ENCODE measurements at regions not wholly inside any gene's neighbourhood (a gene's known extent, or its start where the extent isn't known, plus 50 kb on each side); places are given as distances from the start of the nearest gene placed in this dataset.
"Not testable (repeated sequence)": the region's sequence is repeated elsewhere in the genome, so short reads cannot be mapped to it uniquely, and the experiment has no call there.

GRCh38 chr12:87001102-87001501 is 744.9 kb upstream of the MGAT4C start:
- BruUV-seq (replicated peaks) = no TSS peak
- Mint-ChIP-seq H3K4me1 (ENCODE audit: insufficient read depth, unreplicated experiment) (no peaks in the 10 kb centered on the region), H3K27me3 (ENCODE audit: insufficient read depth, unreplicated experiment) (no peaks in the 10 kb centered on the region), H3K36me3 (ENCODE audit: insufficient read depth, unreplicated experiment) (no peaks in the 10 kb centered on the region), H3K27ac (ENCODE audit: low read depth, unreplicated experiment) (no peak overlapping the region), H3K4me3 (ENCODE audit: unreplicated experiment) (no peak overlapping the region), H3K9me3 (ENCODE audit: unreplicated experiment) (peaks cover 18% of the 10 kb centered on the region)
- POLR2A ChIA-PET = no interaction called here
- CTCF ChIA-PET = no interaction called here
- no peak for DNase-seq (ENCODE audit: unreplicated experiment)
- no peak for TF ChIP-seq CTCF (IDR thresholded peaks at IDR 0.05; ENCODE audit: unreplicated experiment)
- intact Hi-C loops (cut with micrococcal nuclease) = no loop called here

DNA sequence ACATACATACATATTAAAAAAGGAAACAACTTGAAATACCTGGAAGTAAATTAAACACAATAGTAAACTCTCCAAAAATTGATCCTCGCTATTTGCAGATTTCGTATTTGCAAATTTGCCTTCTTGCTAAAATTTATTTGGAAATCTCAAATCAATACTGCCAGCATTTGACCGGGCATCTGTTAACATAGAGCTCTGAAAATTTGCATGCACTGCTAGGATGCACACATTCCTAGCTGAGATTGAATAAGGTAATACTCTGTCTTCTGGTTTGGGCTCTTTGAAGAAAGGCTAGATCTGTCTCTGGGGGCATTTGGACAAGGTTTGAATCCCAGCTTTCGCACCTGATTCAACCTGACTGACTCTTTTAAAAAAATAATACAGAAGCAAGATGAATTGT is 729.1 kb upstream of the MGAT4C start:
- Mint-ChIP-seq H3K4me1 (ENCODE audit: insufficient read depth, unreplicated experiment) (no peaks in the 10 kb centered on the region), H3K4me3 (ENCODE audit: unreplicated experiment) (no peak overlapping the region), H3K36me3 (ENCODE audit: insufficient read depth, unreplicated experiment) (peaks cover 6% of the 10 kb centered on the region), H3K9me3 (ENCODE audit: unreplicated experiment) (no peaks in the 10 kb centered on the region), H3K27ac (ENCODE audit: low read depth, unreplicated experiment) (no peak overlapping the region), H3K27me3 (ENCODE audit: insufficient read depth, unreplicated experiment) (no peaks in the 10 kb centered on the region)
- BruUV-seq (replicated peaks) = no TSS peak
- no peak for TF ChIP-seq CTCF (IDR thresholded peaks at IDR 0.05; ENCODE audit: unreplicated experiment)
- intact Hi-C loops (cut with micrococcal nuclease) = no loop called here
- no peak for DNase-seq (ENCODE audit: unreplicated experiment)
- ChIA-PET CTCF (no interaction called here), POLR2A (no interaction called here)

- CTCF ChIA-PET = interaction anchor here (0.7 to 1.7 kb wide), 2 partner anchors 10 to 511 kb away, joined by 3 to 4 read pairs; no protein-coding TSS in a partner anchor
- H3K4me1 Mint-ChIP-seq (ENCODE audit: insufficient read depth, unreplicated experiment); POLR2A ChIA-PET: not testable (repeated sequence)
These were observed 714.4 kb upstream of the MGAT4C start for GRCh38 chr12:86970595-86970994.

GRCh38 chr12:86959766-86960458 is 703.7 kb upstream of the MGAT4C start:
- no peak overlapping the region for H3K27ac Mint-ChIP-seq (ENCODE audit: low read depth, unreplicated experiment)
- peaks cover 5% of the 10 kb centered on the region for H3K9me3 Mint-ChIP-seq (ENCODE audit: unreplicated experiment)
- BruUV-seq (replicated peaks) = no TSS peak
- H3K36me3 Mint-ChIP-seq (ENCODE audit: insufficient read depth, unreplicated experiment) = no peaks in the 10 kb centered on the region
- H3K4me1 Mint-ChIP-seq (ENCODE audit: insufficient read depth, unreplicated experiment) = no peaks in the 10 kb centered on the region
- intact Hi-C loops (cut with micrococcal nuclease) = no loop called here
- H3K4me3 Mint-ChIP-seq (ENCODE audit: unreplicated experiment) = no peak overlapping the region
- DNase-seq (ENCODE audit: unreplicated experiment) = no peak
- ChIA-PET CTCF (interaction anchor here (0.6 kb wide), 1 partner anchor 1008 kb away, joined by 3 read pairs; no protein-coding TSS in a partner anchor), POLR2A (interaction anchor here (0.5 kb wide), 1 partner anchor 27 kb away, joined by 5 read pairs; no protein-coding TSS in a partner anchor)
- TF ChIP-seq CTCF (IDR thresholded peaks at IDR 0.05; ENCODE audit: unreplicated experiment) = no peak
- H3K27me3 Mint-ChIP-seq (ENCODE audit: insufficient read depth, unreplicated experiment) = no peaks in the 10 kb centered on the region

More at GRCh38 chr12:86970595-86970994, 714.4 kb upstream of the MGAT4C start:
- BruUV-seq (replicated peaks); H3K4me3 Mint-ChIP-seq (ENCODE audit: unreplicated experiment); H3K27ac Mint-ChIP-seq (ENCODE audit: low read depth, unreplicated experiment); H3K36me3 Mint-ChIP-seq (ENCODE audit: insufficient read depth, unreplicated experiment); DNase-seq (ENCODE audit: unreplicated experiment); H3K9me3 Mint-ChIP-seq (ENCODE audit: unreplicated experiment); H3K27me3 Mint-ChIP-seq (ENCODE audit: insufficient read depth, unreplicated experiment); intact Hi-C loops (cut with micrococcal nuclease): not testable (repeated sequence)
